ENCODE measurements at regions not wholly inside any gene's neighbourhood (a gene's known extent, or its start where the extent isn't known, plus 50 kb on each side); places are given as distances from the start of the nearest gene placed in this dataset.

DNA sequence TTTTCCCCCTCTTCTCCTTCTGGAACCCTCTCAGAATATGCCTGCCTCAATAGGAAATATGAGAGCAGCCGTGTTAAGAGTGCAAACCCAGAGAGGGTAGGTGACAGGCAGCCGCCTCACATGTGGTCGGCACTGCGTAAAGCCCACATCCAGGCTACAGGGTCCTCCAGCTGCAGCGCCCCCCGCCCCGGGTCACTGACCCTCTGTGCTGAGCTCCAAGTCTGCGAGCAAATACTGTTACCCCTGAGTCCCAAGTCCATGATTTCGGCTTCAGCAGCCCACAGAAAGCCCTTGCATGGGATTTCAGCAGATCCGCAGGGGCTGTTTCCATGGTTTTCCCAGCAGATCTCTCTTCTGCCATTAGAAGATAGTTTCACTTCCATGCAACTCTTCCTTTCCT, 186.9 kb upstream of the IRS2 start:
- TF ChIP-seq TAF1 (IDR thresholded peaks at IDR 0.05; ENCODE audit: borderline replicate concordance, low read depth, low read length) (no peak), POLR2A (IDR thresholded peaks at IDR 0.05; ENCODE audit: low read depth, low read length) (no peak)

Measured in GM12892 (cell line).